Dedifferentiated amniotic fluid mesenchymal stem cell (primary cell): ENCODE measurements at regions not wholly inside any gene's neighbourhood (a gene's known extent, or its start where the extent isn't known, plus 50 kb on each side); places are given as distances from the start of the nearest gene placed in this dataset.
"Not testable (repeated sequence)": the region's sequence is repeated elsewhere in the genome, so short reads cannot be mapped to it uniquely, and the experiment has no call there.

Experiments used
- DNase-seq: peaks from one replicate; pipeline ENCODE4 v3.0.0-alpha.2; 2016; ENCODE audit errors: extremely low spot score

DNA sequence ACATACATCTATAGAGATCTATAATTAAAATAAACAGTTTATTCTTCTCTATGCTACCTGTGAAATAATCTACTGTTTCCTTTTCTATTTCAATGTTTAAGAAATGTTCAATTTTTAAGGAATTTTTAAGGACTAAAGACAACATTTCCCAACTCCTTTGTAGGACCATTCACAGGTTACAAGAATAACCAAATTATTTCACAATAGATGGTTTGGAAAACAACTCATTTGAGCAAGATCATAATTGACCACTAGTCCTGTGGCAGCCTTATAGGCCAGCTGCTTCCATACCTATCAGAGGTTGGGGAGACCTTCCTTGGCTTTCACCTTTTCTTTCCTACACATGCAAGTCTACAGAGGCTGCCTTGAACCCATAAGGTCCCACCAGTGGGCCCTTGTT lies 193.7 kb downstream of the TTC39B start:
- DNase-seq = no peak

DNA sequence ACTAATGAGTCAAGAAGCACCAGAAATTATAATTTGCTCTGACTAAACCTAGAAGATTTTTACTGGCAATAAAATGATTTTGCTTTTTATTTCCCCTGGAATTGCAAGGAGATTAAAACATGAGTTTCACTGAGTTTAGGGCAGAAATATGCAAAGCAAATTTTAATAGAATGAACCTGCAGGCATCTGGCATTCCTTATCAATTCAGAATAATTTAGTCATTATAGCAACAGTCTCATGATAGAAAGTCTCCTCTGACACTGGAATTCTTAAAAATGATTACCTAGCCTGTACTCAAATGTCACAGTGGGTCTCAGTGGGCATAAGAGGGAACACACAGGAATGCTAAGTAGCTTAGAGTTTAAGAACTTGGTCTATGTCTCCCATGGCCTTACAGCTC lies 195.9 kb downstream of the TTC39B start:
- no peak for DNase-seq

DNA sequence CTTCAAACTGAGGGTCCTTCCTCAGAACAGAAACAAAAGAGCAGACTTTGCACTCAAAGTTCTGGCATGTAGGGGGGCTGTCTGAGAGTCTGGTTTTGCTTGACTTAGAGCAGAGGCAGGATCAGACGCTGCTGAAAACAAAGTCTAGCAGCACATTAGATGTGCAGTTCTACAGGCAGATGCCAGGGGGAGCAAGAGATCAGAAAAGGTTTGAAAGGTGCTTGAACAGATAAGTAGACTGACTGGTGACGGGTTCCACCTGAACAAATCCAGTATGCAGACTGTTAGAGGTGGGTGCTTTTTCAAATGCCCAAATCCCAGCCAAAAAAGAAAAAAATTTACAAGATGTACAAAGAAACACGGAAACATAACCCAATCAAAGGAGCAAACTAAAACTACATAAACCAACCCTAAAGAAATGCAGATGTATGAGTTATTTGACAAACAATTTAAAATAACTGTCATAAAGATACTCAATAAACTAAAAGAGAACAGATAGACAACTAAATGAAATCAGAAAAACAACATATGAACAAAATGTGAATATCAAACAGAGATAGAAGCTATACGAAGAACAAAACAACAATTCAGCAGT lies 194.7 kb upstream of the FREM1 start:
- DNase-seq = no peak

DNA sequence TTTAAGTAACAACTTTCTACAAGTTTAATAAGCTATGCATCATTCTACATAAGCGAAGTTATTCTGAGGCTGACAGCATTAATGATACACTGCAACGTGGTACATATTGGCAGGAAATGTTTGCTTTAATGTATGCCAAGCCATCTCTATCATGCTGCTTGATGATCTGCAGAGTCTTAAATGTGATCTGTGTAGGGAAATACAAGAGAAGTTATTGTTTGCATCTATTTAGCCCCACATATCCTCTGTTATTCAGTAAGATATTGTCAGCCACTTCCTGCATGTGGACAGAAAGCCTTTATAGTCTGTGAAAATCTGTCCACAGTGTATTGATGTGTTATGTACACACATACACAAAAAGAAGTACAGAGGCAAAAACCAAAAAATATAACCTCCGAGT lies 193.1 kb upstream of the FREM1 start:
- DNase-seq = no peak

- DNase-seq = no peak
These were observed 190.9 kb upstream of the FREM1 start for GRCh38 chr9:15101095-15101494.

GRCh38 chr9:15100571-15100970 lies 190.3 kb upstream of the FREM1 start:
- DNase-seq = no peak

GRCh38 chr9:15096972-15097371 lies 186.7 kb upstream of the FREM1 start:
- DNase-seq = no peak

DNA sequence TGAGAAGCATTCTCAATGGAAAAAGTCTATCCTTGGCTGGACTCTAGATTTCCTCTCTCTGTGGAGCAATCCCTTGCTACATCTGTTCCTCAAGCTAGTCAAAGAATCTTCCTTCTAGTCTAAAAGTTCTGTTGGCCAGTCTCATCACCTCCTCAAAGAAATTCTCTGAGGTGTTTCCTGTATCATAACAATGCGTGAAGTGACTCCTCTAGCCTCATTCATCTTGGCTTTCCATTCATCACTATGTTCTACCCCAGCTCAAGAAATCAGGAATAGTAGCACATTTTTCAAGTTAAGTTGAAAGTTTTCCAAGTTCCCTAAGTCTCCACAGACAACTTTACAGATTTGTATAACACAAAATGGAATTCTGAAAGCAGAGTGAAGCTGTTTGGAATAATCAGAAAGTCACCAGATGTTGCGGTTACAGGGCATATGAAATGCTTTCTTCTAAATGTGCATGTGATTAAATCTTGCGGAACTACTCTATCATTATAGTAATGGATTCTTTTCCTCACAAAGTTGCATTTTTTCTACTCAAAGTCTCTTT lies 176.6 kb upstream of the FREM1 start:
- DNase-seq = no peak

DNA sequence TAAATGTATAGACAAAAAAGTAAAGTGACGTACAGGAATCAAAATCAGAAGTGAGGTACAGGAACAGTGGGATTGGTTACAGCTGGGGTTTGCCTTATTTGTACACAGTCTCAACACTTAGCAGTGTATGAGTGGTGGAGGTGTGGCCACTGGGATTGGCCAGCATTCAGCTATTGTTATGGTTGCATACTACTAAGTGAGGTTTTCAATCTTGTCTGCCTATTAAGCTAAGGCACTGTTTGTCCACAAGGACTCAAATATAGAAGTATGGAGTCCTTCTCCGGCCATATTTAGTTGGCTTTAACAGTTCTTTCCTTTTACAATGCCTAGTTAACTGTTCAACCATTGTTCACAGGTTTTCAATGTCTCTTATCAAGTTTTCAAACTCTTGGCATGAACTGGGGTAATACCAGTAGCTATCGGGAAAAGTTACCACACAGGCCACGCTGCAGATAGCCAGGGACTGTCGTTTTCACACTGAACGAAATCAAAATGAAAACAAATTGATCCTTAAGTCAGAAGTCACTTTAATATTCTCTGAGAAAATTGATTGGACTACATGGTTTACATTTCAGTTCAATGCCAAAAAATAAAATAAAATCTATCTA lies 176.0 kb upstream of the FREM1 start:
- DNase-seq = no peak

- DNase-seq = no peak
These were observed 171.0 kb upstream of the FREM1 start for GRCh38 chr9:15081021-15081753.

DNA sequence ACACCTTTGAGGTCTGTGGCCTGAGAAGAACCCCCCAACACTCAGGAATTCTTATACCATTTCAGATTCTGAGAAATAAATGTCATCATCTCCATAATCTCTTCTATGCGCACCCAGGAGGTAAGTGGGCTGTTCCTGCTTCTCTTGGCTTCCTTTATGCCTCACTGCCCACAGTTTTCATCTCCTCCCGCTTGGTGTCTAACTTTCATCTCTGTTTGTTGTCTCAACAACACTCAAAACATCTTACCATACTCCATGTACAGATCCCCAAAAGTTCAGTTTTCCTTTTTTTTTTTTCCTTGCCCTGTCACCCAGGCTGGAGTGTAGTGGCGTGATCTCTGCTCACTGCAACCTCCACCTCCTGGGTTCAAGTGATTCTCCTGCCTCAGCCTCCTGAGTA lies 170.2 kb upstream of the FREM1 start:
- no peak for DNase-seq

- no peak for DNase-seq
These were observed 169.8 kb upstream of the FREM1 start for GRCh38 chr9:15079989-15080388.

DNA sequence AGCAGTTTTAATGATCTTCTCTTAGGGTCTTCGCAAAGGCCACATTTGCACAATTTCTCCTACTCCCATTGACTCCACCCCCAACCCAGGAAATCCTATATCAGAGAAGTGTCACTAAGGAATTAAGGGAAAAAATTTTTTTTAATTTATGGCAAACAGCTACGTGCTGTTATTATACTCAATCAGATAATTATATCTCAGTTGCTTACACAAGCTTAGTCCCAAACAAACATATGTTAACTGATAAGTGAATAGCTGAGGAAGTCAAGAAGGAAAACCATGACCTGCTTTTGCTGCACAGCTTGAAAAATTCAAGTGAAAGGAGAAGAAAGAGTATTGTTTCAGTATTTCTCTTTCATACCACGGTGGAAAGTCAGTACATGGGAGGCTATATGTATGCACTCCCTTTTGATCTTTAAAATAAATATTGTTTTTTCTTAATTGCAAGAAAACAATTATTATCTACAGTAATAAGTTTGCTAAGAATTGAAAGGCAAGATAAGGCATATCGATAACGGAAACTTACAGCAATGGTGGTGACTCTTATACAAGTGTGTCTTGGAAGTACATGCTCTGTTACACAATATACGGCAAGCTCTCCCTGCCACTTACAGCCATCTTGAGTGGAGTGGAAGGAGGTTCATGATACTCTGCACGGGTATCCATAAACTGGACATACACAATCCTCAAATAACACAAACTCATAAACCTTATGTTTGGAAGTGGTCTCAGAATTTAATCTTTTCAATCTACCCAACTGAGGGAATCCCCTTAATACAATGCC lies 167.9 kb upstream of the FREM1 start:
- DNase-seq = no peak

GRCh38 chr9:15073620-15074019 lies 163.4 kb upstream of the FREM1 start:
- DNase-seq = no peak

DNA sequence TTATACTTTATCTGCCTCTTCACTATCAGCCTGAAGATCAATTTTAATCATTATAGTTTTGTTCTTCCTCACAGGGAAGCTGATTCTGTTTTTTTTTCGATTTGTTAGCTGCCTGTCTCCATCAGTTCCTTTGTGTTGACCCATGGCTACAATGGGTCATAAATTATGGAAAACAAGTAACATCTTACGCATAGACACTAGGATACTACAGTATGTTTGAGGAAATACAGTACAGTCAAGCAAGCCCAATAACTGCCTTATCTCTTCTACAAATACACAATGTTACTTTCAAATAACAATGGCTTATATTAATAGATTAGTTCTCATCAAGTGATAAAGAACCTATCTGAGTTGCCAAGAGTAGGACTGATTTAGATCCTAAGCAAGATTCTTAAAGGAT lies 160.5 kb upstream of the FREM1 start:
- no peak for DNase-seq

- DNase-seq = no peak
These were observed 158.9 kb upstream of the FREM1 start for GRCh38 chr9:15069106-15069505.

- no peak for DNase-seq
These were observed 158.0 kb upstream of the FREM1 start for GRCh38 chr9:15068261-15068660.

GRCh38 chr9:15059003-15059402 lies 148.8 kb upstream of the FREM1 start:
- no peak for DNase-seq

DNA sequence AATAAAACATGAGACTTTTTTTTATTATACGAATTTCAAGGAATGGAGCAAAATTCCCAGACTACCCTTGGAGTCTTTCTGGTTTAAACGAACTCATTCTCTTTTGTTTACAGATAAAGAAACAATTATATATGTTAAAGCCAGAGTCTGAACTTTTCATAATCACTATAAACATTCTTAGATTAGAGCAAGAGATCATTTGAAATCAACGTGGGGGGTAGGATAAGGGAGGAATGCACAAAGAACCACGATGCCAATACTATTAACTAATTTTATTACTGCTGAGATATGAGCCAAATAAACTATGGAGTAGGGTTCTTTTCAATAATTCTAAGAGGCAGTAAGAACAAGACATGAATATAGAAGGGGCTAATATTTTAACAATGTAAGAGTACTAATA lies 148.0 kb upstream of the FREM1 start:
- DNase-seq = no peak

DNA sequence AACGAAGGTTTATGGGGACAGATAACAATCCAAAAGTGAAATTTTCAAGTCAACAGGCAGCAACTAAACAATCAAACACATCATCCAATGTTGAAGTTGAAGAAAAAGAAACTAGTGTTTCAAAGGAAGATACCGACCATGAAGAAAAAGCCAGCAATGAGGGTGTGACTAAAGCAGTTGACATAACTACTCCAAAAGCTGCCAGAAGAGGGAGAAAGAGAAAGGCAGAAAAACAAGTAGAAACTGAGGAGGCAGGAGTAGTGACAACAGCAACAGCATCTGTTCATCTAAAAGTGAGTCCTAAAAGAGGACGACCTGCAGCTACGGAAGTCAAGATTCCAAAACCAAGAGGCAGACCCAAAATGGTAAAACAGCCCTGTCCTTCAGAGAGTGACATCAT lies 145.1 kb upstream of the FREM1 start:
- DNase-seq = not testable (repeated sequence)

DNA sequence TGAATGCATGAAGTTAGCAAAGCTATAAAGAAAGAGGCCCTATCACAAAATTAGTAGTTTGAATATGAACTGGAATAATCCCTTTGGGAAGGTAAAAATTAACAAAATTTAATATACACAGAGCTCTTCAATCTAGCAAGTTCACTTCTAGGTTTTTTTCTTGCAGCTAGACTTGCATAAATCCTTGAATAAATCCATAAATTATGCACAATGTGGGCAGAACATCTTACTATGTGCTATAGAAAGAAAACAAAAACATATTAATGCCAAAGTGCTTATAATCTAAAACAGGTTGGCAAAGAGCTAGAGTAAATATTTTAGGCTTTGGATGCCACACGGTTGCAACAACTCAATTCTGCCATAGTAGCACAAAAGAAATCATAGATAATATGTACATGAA lies 138.5 kb upstream of the FREM1 start:
- DNase-seq = no peak

GRCh38 chr9:15047028-15047551 lies 136.9 kb upstream of the FREM1 start:
- DNase-seq = no peak
